CMK (cell line): ENCODE measurements at regions not wholly inside any gene's neighbourhood (a gene's known extent, or its start where the extent isn't known, plus 50 kb on each side); places are given as distances from the start of the nearest gene placed in this dataset.
"Not testable (repeated sequence)": the region's sequence is repeated elsewhere in the genome, so short reads cannot be mapped to it uniquely, and the experiment has no call there.

Source experiments
- DNase-seq: peaks from one replicate; pipeline ENCODE4 v3.0.0-alpha.2; 2010; ENCODE audit warnings: low read depth

DNA sequence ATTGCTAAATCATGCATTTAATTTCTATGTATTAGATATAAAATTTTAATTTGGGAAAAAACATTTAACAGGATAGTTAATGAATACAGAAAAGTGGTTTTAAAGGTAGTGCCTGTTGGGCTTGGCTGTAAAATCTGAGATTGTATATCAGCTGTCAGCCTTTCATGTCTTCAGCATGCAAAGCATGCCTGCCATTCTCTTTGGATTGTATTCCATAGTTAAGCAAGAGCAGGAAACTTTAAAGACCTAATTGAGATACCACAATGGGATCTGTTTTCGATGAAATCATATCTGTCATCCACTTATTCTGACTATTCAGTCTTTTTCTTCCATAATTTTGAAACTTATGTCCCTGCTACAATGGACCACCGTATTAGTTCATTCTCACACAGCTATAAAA, 451.0 kb upstream of the DDI1 start:
- DNase-seq = no peak

DNA sequence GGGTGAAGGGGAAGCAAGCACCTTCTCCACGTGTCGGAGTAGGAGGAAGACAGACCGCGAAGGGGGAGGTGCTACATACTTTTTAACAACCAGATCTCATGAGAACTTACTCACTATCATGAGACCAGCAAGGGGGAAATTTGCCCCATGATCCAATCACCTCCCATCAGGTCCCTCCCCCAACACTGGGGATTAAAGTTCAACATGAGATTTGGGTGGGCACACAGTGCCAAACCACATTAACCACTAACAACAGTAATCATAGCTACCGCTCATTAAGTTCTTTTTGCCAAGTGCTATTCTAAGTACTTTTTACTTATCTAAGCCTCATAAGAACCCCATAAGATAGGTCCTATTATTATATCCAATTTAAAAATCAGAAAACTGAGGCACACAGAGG, 450.5 kb upstream of the DDI1 start:
- DNase-seq = no peak

DNA sequence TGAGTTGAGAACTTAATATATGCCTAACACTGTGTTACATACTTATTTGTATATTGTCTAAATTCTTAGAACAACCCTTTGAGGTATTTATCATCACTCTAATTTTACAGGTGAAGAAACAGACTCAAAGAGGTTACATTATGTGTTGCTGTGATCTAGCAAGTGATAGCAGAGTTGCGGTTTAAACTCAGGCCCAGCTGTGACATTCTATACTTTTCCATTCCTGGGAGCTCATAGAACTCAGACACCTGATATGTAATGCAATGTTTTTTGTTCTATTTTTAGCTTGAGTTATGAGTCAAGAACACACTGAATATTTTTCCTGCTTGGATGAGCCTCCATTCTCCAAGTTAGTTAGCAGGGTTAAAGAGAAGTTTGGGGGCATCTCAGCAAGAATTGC, 449.7 kb upstream of the DDI1 start:
- no peak for DNase-seq

DNA sequence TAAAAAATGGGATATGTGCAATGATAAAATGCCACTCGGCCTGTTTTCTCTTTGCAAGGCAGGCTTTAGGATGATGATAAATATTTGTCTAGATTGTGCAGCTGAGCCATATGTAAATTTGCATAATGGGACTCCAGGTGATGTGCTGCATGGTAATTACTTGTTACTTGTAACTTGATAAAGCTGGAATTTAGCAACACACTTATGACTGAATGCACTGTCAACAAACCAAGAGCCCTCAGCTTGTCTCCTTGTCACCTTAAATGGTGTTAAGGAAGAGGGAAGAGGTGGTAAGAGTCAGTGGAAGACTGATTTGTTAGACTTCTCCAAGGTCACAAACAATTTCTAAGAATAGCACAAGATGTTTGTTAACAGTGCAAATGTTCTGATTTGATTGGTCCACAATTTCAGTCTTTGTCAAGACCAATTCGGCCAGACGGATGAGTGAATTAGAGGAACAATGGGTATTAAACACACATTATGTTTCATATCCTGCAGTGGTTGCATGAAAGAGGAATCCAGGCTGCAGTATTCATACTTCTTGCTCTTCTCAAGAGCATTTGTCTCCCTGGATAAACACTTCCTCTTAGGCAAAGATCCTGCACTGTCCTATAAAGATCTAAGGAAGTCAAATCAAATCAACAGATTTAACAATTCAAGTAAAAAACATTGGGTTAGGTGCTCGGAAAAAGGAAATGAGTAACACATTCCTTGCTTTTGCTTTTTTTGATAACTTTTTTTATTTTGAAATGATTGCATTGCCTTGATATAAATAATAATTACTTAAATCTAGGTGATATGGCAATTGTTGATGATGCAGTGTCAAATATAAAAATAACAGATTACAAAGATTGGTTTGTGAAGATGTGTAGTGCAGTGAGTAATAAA, 448.3 kb upstream of the DDI1 start:
- no peak for DNase-seq

DNA sequence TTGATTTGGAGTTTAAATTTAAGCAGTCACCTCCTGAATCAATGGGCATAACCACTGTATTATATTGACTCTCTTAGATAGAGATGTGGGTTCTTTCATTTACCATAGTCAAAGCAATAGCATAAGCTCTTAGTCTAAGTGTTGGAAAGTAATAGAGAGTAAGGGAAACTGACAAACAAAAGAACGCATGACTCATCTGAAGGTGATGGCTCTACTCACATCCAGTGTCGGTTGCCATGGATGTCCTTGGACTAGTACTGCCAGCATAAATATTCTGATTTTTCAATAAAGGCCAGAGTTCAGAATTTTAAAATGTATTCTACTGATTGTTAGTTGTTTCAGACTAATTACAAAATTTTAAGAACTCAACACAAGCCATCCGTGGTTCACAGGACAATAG, 444.9 kb upstream of the DDI1 start:
- no peak for DNase-seq

DNA sequence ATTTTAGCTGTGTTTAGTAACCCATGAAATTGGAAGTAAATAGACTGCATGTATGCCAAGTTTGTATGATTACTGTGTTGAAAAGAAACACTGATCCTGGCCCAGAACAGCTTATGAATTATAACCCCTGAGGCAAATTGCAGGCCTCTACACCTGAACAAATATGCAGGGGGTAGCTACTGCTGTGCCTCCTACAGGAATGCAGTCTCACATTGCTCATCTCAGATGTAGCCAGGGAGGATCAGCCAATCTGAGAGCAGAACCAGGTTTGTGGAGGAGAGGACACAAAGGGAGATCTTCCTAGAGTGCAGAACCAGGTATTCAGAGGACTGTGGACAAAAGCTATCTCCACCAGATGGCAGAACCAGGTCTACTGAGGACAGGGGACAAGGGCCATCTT, 442.2 kb upstream of the DDI1 start:
- no peak for DNase-seq

DNA sequence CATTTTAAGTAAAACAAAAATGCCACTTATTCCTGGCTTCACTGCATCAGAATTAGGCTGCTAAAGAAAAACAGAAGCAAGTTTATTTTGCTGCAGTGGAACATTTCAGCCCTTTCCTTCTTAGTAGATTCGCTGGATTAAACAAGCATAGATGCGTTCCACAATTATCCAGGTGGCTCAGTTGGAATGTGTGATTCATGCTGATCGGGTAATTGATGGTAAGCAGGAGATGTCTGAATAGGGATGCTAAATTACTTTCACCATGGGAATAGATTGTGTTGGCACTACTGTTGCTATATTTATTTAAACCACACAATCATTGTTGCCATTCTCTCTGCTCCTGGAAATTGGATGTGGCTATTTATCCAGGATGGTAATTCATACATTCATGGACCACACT, 440.1 kb upstream of the DDI1 start:
- DNase-seq = no peak

DNA sequence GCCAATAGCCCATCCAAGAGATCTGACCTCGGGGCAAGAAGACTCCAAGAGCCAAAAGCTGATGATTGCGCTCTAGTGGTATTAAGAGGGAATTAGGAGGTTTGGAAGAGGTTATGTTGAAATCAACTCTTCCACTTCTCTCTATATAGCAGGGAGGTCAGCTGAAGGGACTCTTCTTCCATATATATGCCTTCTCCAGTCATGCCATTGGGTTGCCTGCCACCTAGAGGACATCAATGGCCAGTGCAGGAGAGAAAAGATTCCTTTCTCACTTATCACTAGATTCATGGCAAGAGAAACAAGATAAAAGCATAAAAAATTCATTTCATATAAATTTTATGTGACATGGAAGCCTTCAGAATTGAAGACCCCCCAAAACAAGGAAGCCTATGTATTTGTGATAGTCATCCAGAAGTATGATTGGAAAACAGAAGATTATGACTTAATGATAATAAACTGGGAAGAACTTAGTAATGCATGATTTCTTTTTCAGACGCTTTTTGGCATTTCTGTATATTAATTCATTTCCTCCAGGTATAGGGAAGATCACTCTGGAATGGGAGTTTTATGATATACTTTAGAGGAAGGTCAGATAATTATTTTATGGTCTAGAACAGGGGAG, 435.1 kb upstream of the DDI1 start:
- DNase-seq = peak; percentile 29

DNA sequence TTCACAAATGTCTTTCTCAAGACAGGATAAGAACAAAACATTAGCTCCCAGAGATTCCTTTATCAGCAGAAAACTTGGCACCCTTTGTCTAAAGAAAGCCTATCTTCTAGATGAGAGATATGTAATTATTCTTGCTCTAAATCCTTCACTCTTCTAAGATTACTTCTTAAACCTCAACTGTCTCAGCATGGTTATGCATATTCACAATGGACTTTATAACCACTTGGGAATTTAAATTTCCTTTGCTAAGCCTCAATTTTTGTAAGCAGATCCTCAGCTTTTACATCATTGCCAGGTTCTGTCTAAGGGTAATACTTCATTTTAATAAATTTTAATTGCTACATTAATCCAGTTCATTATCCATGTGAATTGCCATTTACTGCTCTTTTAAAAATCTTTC, 433.6 kb upstream of the DDI1 start:
- DNase-seq = no peak

DNA sequence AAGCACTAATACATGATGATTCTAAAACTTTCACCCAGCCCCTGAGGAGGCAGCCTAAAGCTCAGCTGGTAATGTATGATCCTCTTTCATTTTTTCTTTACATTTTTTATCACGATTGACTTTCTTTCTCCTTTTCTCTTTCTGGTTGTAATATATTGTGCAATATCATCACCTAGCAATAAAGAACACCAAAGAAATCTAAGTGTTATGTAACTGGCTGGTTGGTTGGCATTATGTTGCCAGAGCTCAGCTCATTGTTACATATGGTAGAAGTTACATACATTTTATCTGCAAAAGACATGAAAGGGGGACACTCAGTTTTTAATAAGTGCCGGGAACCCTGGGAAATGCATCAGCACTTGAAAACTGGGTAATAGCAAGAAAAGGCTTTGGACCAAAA, 432.1 kb upstream of the DDI1 start:
- no peak for DNase-seq

DNA sequence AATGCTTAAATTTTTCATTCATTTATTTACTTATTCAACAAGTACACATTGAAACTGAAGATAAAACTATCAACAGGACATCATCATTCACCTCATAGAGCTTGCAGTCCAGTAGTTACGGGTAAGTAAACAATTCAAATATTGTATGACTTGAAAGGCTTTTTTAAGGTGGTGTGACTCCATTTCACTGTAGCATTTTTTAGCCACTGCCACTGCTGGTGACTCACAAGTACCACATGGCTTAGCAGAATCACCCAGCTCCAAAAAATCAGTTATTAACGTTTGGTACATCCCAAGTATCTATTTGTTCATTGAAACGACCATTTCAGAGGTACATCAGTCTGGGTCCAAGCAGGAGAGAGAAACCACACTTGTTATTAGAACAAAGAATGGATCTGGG, 427.9 kb upstream of the DDI1 start:
- DNase-seq = no peak

DNA sequence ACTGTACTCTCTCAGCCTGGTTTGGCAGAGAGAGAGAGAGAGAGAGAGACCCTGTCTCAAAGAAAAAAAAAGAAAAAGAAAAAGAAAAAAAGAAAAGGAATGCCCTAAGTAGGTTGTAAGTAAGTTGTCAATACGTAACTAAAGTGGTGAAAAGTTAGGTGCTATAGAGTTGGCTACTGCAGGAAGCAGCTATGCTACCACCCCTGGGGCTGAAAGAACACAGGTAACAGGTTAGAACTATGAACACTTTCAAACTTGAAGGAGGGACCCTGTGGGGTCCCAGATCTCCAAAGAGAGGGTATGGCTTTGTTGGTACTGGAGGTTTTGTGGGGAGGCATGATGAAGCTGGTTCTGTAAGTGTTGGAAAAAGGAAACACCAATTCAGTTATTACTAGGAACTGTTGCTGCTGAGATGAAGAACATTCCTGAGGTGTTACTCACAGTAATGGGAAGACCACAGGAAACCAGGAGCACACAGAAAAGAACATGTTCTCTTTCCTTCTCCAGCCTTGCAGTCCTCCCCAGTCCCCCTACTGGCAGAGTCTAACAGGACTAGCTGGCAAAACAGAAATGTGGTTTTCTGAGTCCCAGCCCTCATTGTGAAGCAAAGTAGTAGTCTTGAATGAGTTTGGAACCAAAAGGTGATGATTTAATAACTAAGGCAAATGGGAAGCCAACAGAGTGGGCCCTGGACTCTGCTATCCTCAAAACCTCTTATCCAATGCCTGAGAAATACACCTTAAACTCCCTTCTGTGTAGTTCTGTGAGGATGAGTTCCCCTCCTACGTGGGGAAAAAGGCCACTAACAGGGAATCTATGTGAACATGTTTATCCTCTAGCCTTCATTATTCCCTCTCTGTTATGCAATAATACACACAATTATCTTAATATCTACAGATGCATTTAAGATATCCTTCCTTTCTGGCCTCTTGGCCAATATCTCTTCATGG, 427.0 kb upstream of the DDI1 start:
- no peak for DNase-seq

DNA sequence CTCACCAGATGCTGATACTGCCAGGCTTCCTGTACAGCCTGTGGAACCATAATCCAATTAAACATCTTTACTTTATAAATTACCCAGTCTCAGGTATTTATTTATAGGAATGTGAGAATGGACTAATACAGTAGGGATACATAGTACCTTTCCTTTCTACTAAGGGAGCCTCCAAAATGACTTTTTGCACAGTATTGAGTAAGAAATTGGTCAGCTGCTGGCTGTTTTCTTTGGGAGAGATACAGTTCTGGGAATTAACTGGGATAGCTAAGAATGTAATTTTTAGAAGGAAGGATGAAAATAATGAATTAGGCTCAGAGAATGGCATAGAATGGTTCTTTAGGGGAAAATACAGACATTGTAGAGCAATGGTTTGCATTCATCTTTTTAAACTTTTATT, 426.0 kb upstream of the DDI1 start:
- DNase-seq = no peak

DNA sequence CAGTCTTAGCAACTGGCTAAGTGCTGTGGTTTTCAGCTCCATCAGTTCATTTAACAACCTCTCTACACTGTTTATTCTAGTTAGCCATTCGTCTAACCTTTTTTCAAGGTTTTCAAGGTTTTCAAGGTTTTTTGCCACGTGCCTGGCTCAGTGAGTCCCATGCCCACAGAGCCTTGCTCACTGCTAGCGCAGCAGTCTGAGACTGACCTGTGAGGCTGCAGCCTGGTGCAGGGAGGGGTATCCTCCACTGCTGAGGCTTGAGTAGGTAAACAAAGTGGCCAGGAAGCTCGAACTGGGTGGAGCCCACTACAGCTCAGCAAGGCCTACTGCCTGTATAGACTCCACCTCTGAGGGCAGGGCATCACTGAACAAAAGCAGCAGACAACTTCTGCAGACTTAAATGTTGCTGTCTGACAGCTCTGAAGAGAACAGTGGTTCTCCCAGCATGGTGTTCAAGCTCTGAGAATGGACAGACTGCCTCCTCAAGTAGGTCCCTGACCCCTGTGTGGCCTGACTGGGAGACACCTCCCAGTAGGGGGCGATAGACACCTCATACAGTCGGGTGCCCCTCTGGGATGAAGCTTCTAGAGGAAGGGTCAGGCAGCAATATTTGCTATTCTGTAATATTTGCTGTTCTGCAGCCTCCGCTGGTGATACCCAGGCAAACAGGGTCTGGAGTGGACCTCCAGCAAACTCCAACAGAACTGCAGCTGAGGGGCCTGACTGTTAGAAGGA, 424.7 kb upstream of the DDI1 start:
- DNase-seq = not testable (repeated sequence)

DNA sequence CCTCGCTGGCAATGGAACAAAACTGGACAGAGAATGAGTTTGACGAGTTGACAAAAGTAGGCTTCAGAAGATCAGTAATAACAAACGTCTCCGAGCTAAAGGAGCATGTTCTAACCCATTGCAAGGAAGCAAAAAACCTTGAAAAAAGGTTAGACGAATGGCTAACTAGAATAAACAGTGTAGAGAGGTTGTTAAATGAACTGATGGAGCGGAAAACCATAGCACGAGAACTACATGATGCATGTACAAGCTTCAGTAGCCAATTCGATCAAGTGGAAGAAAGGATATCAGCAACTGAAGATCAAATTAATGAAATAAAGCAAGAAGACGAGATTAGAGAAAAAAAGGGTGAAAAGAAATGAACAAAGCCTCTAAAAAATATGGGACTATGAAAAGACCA, 424.0 kb upstream of the DDI1 start:
- DNase-seq = not testable (repeated sequence)

DNA sequence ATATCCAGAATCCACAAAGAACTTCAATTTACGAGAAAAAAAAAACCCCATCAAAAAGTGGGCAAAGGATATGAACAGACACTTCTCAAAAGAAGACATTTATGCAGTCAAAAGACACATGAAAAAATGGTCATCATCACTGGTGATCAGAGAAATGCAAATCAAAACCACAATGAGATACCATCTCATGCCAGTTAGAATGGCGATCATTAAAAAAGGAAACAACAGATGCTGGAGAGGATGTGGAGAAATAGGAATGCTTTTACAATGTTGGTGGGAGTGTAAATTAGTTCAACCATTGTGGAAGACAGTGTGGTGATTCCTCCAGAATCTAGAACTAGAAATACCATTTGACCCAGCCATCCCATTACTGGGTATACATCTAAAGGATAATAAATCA, 419.9 kb upstream of the DDI1 start:
- not testable (repeated sequence) for DNase-seq

DNA sequence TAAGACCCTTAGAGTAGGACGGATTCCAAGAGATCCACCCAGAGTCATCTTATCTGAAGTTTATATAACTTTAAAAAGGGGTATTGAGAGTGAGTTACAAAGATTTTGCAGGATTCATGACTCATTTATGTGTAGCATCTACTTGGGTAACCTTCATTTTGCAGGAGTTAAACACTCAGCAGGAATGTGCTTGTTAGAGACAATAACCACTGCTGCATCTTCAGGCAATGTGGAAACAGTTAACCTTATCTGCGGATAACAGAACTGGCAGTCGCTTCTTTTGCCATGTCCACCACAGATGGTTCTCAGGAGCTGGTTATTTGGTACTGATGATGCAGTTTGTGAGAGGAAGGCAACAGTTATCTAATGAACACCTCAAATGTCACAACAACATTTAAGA, 417.9 kb upstream of the DDI1 start:
- no peak for DNase-seq

DNA sequence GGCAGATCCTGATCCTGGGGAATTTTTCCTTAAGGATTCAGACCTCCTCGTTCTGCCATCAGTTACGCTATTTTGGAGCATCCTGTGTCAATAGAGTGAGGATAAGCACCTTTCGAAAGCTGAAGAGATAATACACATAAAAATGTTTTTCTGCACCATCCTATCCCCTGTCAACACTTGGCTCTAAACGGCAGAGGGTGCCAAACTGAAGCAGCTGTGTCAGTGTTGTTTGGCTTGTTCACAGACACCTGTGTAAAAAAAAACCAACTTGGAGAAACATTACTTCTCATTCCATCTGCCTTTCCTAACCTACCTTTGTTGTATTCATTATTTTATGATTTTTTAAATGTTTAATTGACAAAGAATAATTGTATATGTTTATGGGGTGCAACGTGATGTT, 417.0 kb upstream of the DDI1 start:
- no peak for DNase-seq

DNA sequence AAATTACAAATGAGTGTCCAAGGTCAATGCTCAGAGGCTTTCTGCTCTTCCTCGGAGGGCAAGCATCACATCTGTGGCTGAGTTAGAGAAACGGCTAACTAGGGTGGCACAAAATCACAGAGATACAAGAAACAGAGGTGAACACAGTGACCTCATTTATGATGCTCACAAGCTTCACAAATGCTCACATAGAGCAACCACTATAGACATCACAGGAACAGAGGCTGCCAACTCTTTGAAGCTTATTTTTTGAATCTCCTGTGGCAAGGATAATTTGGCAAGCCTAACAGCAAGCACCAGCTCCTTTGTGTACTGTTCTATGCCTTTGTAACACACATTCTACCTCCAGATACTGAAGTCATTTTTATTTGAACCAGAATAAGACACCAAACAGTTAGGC, 416.5 kb upstream of the DDI1 start:
- DNase-seq = no peak

DNA sequence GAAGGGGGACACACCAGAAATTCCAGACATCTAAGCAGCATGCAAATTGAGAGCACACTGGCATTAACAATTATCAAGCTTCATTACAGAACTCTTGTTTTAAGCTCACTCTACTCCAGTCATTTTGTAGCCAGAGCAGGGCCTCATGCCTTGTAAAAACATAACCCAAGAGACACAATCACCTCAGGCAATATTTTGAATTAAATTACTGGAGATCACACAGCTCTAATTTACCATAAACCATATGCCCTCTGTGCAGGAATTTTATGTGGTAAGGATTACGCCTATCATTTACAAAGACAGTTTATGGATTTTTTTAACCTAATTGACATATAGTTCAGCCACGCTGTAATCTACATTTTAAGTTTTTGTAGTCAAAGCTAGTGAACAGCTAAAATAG, 414.1 kb upstream of the DDI1 start:
- no peak for DNase-seq

DNA sequence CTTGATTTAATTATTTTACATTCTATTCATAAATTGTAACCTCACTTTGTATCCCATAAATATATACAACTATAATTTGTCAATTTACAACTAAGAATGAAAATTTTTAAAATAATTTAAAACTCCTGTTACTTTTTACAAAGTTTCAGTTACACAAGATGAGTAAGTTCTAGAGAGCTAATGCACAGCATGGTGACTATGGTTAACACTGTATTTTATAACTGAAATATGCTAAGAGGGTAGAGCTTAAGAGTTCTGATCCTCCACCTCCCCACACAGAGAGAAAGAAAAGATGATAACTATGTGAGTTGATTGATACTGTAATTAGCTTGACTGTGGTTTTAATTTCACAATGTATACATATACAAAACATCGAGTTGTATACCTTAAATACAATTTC, 412.5 kb upstream of the DDI1 start:
- no peak for DNase-seq
